Stimulated activated naive CD8-positive, alpha-beta T cell treated with anti-CD3 and anti-CD28 coated beads, Interleukin-15, Interleukin-2, amounts not matched to agents 100 ng/mL and 50 ng/mL, for 24 hours (primary cell): ENCODE measurements at regions not wholly inside any gene's neighbourhood (a gene's known extent, or its start where the extent isn't known, plus 50 kb on each side); places are given as distances from the start of the nearest gene placed in this dataset.
"Not testable (repeated sequence)": the region's sequence is repeated elsewhere in the genome, so short reads cannot be mapped to it uniquely, and the experiment has no call there.

Experiments used
- H3K27ac Mint-ChIP-seq: one replicate; pipeline ENCODE4 v1.8.0; 2021; ENCODE audit warnings: mild to moderate bottlenecking, mixed read lengths
- H3K27me3 Mint-ChIP-seq: one replicate; pipeline ENCODE4 v1.8.0; 2021; ENCODE audit warnings: mixed read lengths
- H3K36me3 Mint-ChIP-seq: one replicate; pipeline ENCODE4 v1.8.0; 2021; ENCODE audit warnings: low read depth, mixed read lengths
- H3K4me1 Mint-ChIP-seq: one replicate; pipeline ENCODE4 v1.8.0; 2021; ENCODE audit warnings: low read depth, mixed read lengths
- H3K4me3 Mint-ChIP-seq: one replicate; pipeline ENCODE4 v1.8.0; 2021; ENCODE audit warnings: mild to moderate bottlenecking, mixed read lengths
- H3K9me3 Mint-ChIP-seq: one replicate; pipeline ENCODE4 v1.8.0; 2021; ENCODE audit warnings: mixed read lengths

DNA sequence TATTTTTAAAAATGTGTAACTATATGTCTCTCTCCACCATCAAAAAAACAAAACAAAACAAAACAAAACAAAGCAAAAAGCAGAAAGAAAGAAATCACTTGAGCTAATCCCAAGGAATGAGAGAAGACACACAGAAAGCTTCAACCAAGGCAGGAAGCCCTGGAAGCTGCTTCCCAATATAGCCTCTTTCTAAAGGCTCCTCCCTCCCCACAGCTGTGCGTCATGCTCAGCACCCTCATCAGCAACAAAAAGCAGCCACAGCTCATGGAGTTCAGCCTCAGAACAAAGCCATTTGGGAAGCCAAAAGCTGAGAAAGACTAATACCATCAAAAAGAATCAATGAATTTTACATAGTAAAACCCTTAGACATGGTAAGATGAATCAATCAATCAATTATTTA lies 501.6 kb upstream of the SMIM31 start:
- no peak overlapping the region for H3K4me3 Mint-ChIP-seq
- H3K9me3 Mint-ChIP-seq: no peaks in the 10 kb centered on the region
- H3K36me3 Mint-ChIP-seq: no peaks in the 10 kb centered on the region
- no peak overlapping the region for H3K27ac Mint-ChIP-seq
- H3K4me1 Mint-ChIP-seq: no peaks in the 10 kb centered on the region
- no peaks in the 10 kb centered on the region for H3K27me3 Mint-ChIP-seq

DNA sequence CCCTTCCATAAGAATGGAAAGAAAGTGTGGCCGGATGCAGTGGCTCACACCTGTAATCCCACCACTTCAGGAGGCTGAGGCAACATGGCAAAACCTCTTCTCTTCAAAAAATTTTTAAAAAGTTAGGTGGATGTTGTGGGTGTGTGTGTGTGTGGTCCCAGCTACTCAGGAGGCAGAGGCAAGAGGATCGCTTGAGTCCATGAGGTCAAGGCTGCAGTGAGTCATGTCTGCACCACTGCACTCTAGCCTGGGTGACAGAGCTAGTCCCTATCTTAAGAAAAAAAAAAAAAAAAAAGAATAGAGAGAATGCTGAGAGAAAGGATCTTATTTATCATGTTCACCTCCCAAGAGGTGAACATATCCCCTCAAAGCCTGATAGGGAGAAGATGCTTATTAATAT lies 492.1 kb upstream of the SMIM31 start:
- H3K27ac Mint-ChIP-seq: no peak overlapping the region
- H3K4me3 Mint-ChIP-seq: no peak overlapping the region
- no peaks in the 10 kb centered on the region for H3K9me3 Mint-ChIP-seq
- H3K36me3 Mint-ChIP-seq: no peaks in the 10 kb centered on the region
- no peaks in the 10 kb centered on the region for H3K27me3 Mint-ChIP-seq
- H3K4me1 Mint-ChIP-seq: no peaks in the 10 kb centered on the region

DNA sequence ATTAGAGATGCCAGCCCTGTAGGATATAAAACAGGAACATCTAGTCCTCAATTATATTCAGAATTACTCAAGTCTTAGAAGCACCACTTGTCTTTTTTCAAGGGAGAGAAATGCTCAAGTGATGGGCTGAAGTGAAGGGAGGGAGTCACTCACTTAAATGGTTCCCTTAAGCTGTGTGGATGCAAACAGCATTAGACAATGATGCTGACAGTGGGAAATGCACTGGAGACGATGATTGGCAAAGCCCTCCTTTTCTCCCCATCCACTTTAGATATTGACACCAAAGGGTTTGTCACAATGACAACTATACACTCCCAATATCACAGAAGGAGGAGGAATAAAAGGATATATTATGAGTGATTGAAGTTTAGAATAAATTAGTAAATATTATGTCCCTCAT lies 491.4 kb upstream of the SMIM31 start:
- H3K27me3 Mint-ChIP-seq, H3K4me1 Mint-ChIP-seq, H3K4me3 Mint-ChIP-seq, H3K27ac Mint-ChIP-seq, H3K9me3 Mint-ChIP-seq, H3K36me3 Mint-ChIP-seq: not testable (repeated sequence)

DNA sequence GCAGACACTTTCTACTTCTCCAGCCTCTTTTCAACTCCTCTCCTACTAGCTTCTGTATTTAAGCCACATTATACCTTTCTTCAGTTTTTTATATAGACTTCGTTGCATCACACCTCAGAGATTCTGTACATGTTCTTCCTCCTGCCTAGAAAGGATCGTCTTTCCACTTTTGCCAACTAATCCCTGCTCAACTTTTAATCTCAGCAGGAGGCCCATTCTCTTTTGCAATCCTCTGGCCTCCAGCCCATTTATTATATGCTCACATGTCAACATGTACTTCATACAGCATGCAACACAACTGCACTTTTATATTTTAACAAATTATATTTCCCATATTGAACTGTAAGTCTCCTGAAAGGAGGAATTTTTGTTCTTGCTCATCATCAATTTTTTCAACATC lies 476.5 kb upstream of the SMIM31 start:
- H3K27me3 Mint-ChIP-seq, H3K9me3 Mint-ChIP-seq, H3K4me1 Mint-ChIP-seq, H3K27ac Mint-ChIP-seq, H3K4me3 Mint-ChIP-seq, H3K36me3 Mint-ChIP-seq: not testable (repeated sequence)

DNA sequence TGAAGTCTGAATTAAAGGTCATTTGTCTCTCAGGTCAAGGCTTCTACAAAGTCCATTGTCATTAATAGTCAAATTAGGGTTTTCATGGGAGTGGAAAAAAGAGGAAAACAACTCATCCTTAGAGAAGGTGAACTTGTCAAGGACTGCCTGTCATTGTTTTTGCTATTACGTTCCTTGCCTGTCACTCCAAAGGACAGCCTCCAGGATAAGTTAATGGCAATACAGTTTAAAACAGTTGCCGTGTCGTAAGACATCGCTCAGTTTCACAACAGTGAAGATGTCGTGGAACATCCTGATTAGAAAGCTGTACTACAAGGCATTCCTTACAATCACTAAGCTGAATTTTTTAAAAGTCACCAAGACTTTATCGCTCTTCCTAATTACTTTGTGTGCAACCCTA lies 466.8 kb upstream of the SMIM31 start:
- H3K4me3 Mint-ChIP-seq: no peak overlapping the region
- no peak overlapping the region for H3K27ac Mint-ChIP-seq
- H3K36me3 Mint-ChIP-seq: no peaks in the 10 kb centered on the region
- no peaks in the 10 kb centered on the region for H3K9me3 Mint-ChIP-seq
- no peaks in the 10 kb centered on the region for H3K4me1 Mint-ChIP-seq
- no peaks in the 10 kb centered on the region for H3K27me3 Mint-ChIP-seq

DNA sequence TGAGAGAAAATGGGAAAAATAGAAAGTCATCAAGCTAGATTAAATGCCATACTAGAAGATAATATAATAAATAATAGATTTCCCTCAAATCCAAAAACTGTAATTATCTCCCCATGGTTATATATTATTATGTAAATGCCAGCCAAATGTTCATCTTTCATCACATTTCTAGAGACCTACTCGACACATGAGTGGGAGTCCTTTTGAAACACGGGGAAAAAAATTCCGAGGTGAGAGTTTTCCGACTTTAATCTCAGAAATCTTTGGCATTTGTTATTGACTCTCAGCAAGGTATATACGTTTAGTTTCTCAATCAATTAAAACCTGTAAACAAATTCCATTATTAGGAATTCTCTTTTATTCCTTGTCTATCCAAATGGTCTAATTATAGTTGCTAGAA lies 465.4 kb upstream of the SMIM31 start:
- Mint-ChIP-seq H3K27me3 (no peaks in the 10 kb centered on the region), H3K4me3 (no peak overlapping the region), H3K27ac (no peak overlapping the region), H3K36me3 (no peaks in the 10 kb centered on the region), H3K4me1 (no peaks in the 10 kb centered on the region), H3K9me3 (no peaks in the 10 kb centered on the region)

DNA sequence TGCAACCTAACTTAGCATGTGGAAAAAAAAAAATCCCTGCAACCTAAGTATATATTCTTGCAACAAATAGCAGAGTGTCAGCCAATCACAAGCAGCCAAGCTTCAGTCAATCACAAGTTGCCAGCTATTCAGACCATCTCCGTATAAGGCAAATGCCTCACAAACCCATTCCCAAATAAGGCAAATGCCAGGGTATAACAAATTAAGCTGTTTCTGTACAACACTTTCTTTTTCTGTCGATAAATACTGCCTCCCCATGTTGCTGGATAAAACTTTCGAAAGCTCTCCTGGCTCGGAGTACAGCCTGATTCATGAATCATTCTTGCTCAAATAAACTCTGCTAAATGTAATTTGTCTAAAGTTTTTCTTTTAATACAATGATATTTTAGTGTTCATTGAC lies 460.7 kb upstream of the SMIM31 start:
- H3K4me1 Mint-ChIP-seq: no peaks in the 10 kb centered on the region
- H3K36me3 Mint-ChIP-seq: no peaks in the 10 kb centered on the region
- no peaks in the 10 kb centered on the region for H3K9me3 Mint-ChIP-seq
- H3K4me3 Mint-ChIP-seq: no peak overlapping the region
- H3K27me3 Mint-ChIP-seq: no peaks in the 10 kb centered on the region
- no peak overlapping the region for H3K27ac Mint-ChIP-seq

DNA sequence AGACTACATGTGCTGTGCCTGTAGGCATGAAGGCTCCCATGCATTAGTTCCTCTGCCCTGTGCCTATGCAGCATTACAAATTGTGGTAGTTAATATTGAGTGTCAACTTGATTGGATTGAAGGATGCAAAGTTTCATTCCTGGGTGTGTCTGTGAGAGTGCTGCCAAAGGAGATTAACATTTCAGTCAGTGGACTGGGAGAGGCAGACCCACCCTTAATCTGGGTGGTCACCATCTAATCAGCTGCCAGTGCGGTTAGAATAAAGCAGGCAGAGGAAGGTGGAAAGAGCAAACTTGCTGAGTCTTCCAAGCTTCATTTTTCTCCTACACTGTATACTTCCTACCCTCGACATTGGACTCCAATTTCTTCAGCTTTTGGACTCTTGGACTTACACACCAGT lies 460.2 kb upstream of the SMIM31 start:
- H3K27ac Mint-ChIP-seq: no peak overlapping the region
- H3K4me1 Mint-ChIP-seq: no peaks in the 10 kb centered on the region
- H3K36me3 Mint-ChIP-seq: no peaks in the 10 kb centered on the region
- H3K9me3 Mint-ChIP-seq: no peaks in the 10 kb centered on the region
- H3K4me3 Mint-ChIP-seq: no peak overlapping the region
- H3K27me3 Mint-ChIP-seq: no peaks in the 10 kb centered on the region

DNA sequence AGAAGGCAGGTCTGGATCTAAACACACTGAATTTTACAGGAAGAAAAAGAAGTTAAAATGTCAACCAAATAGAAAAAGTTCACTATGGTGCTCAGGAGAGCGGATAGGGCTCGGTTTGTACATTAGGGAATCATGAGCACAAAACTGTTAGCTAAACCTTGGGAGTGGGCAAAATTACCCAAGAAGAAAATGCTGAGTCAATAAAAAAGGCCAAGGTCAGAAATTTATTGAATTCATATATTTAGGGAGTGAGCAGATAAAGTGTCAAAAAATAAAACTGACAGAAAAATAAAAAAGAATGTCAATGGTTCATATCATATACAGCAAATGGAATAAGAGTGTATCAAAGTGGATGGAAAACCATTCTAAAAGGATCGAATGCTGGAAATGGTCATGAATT lies 452.5 kb upstream of the SMIM31 start:
- Mint-ChIP-seq H3K27ac (no peak overlapping the region), H3K4me3 (no peak overlapping the region), H3K4me1 (no peaks in the 10 kb centered on the region), H3K9me3 (no peaks in the 10 kb centered on the region), H3K27me3 (no peaks in the 10 kb centered on the region), H3K36me3 (no peaks in the 10 kb centered on the region)

DNA sequence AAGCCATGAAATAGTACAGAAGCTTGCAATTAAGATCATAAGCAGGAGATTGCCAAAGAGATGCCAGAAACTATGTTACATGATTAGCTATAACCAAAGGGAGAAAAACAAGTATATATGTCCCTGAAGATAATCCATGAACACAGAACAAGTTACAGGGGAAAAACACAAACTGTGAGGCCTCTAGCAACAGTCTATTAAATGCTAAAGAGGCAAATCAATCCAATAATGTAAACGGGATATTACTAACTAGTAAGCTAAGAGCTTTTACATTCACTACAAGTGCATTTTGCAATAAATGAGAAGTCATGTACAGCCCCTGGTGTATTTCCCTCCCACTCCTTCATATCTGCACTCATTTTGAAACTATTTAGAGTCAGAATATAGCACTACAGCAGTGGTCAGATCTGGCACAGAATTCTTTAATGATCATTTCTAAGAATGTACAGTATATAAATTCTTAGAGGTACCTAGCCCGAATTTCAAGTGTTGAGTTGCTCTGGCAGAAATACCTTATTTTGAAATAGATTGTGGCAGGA lies 449.8 kb upstream of the SMIM31 start:
- Mint-ChIP-seq H3K9me3 (no peaks in the 10 kb centered on the region), H3K27me3 (no peaks in the 10 kb centered on the region), H3K27ac (no peak overlapping the region), H3K4me3 (no peak overlapping the region), H3K36me3 (no peaks in the 10 kb centered on the region), H3K4me1 (no peaks in the 10 kb centered on the region)

DNA sequence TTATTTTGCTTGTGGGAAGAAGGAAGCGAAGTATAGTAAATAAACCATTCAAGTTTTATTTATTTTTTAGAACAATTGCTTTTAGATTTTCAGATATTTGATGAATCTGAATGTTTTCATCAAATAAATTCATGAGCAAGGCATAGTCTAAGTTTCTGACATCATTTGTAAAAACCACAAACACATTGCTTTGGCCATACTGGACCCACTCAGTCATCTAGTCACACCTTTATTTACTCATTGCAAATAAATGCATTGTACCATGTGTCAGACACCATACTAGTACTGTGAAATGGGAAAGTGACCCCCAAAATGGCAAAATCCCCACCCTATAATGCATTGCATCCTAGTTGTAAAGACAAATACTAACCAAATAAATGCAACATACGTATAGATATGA lies 449.1 kb upstream of the SMIM31 start:
- H3K36me3 Mint-ChIP-seq: no peaks in the 10 kb centered on the region
- no peaks in the 10 kb centered on the region for H3K9me3 Mint-ChIP-seq
- H3K27ac Mint-ChIP-seq: no peak overlapping the region
- H3K4me1 Mint-ChIP-seq: no peaks in the 10 kb centered on the region
- H3K4me3 Mint-ChIP-seq: no peak overlapping the region
- no peaks in the 10 kb centered on the region for H3K27me3 Mint-ChIP-seq

DNA sequence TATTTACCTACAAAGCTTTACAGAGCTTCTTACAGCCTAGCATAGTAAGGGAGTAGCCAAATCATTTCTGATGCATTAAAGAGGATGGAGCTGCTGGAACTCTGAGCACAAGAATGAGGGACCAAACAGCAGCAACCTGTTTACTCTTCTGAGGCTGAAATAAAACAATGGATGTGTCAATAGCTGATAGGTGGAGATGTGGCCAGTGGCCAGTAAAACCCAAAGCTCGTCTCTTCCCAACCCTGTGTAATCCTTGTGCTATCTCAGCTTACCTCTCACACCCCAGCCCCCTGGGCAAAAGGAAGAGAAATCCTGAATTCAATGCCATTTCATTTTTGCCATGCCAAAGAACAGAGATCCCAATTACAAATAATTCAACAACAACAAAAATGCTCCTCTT lies 446.7 kb upstream of the SMIM31 start:
- Mint-ChIP-seq H3K4me3 (no peak overlapping the region), H3K27ac (no peak overlapping the region), H3K36me3 (no peaks in the 10 kb centered on the region), H3K4me1 (no peaks in the 10 kb centered on the region), H3K27me3 (no peaks in the 10 kb centered on the region), H3K9me3 (no peaks in the 10 kb centered on the region)

DNA sequence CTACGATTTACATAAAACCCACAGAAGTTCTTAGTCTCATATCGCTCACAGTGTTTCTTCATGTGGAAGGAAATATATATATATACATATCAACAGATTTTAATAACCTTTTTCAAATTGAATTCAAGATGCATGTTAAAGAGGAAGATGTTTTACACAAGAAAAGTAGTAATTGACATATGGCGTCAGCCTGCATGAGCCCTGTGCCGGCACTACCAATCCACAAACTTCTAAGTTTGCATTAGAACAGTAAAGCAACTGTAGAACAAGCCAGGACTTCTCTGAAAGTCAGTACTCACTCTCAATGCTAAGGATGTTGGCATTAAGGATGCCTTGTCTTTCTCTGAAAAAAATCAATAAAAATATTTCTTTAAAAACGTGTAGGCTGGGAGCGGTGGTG lies 441.3 kb upstream of the SMIM31 start:
- Mint-ChIP-seq H3K4me3 (no peak overlapping the region), H3K27me3 (no peaks in the 10 kb centered on the region), H3K9me3 (no peaks in the 10 kb centered on the region), H3K36me3 (no peaks in the 10 kb centered on the region), H3K4me1 (no peaks in the 10 kb centered on the region), H3K27ac (no peak overlapping the region)

DNA sequence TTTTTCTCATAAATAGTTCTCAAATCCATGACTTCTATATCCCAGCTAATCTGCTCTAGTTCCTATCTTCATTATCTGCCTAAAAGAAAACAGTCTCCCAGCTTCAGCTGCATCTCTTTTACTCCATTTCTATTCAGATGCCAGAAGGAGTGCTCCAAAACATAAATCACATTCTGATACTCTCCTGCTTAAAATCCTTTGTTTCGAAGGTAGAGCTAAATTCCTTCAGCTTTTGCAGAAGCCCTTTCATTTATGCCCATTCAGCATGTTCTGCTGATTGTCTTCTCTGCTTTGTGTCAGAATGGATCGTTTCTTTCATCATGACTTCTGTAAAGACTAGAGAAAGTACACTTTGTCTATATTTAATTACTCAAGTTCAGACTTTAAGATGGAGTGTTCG lies 440.1 kb upstream of the SMIM31 start:
- Mint-ChIP-seq H3K9me3 (no peaks in the 10 kb centered on the region), H3K27me3 (no peaks in the 10 kb centered on the region), H3K4me1 (no peaks in the 10 kb centered on the region)

DNA sequence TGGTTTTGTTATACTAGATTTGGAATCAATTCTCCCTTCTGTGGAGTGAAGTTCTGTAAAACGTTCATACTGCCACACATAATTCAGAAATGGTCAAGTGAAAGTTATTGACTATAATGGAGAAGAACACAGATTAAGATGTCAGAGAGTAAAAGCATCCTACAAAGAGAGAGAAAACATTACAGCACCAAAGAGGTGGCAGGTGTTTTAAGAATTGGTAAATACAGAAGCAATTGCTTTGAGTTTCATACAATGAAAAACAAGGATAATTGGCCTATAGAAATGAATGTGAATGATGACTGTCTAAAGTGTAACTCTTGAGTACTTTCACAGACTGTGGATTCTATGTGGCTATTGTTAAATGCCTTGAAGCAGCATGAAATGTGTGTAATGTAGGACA lies 435.6 kb upstream of the SMIM31 start:
- no peak overlapping the region for H3K27ac Mint-ChIP-seq
- H3K9me3 Mint-ChIP-seq: no peaks in the 10 kb centered on the region
- no peaks in the 10 kb centered on the region for H3K36me3 Mint-ChIP-seq
- no peaks in the 10 kb centered on the region for H3K4me1 Mint-ChIP-seq
- H3K27me3 Mint-ChIP-seq: no peaks in the 10 kb centered on the region
- H3K4me3 Mint-ChIP-seq: no peak overlapping the region

More for the DNA sequence above, 440.1 kb upstream of the SMIM31 start:
- H3K4me3 Mint-ChIP-seq: no peak overlapping the region
- no peak overlapping the region for H3K27ac Mint-ChIP-seq
- H3K36me3 Mint-ChIP-seq: no peaks in the 10 kb centered on the region

DNA sequence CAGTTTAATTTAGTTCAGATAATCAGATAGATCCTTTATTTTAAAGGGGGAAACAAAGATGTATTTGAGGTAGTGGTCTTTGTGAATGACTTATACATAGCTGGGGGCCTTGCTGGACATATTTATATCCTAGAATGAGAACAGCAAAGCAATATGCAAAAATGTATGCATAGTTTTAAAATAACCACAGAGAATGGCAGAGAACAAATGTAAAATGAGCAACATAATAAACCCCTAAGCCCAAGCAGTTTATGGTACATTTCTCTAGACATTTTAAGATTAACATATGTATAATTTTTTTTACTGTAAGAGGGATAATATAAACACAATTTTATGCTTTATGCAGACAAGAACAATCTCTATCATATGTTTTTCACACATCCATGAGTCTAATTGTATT lies 434.2 kb upstream of the SMIM31 start:
- Mint-ChIP-seq H3K9me3 (no peaks in the 10 kb centered on the region), H3K4me1 (no peaks in the 10 kb centered on the region), H3K4me3 (no peak overlapping the region), H3K27ac (no peak overlapping the region), H3K27me3 (no peaks in the 10 kb centered on the region), H3K36me3 (no peaks in the 10 kb centered on the region)

DNA sequence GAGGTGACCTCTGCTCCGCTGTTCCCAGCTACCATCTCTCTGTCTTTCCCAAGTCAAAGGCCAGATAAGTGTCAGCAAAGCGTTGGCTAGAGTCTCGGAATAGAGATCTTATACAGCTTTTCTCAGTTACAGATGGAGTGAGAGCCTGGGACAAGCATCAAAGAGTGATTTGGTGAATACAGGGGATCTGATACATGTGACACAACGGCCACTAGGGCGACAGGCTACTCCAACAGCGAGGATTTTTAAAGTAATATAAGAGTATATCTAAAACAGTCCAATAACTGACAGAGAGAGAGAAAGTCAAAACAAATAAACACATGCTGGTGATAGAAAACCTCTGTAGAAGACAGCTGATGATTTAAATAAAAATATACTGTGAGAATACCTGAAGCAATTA lies 433.1 kb upstream of the SMIM31 start:
- Mint-ChIP-seq H3K27ac (no peak overlapping the region), H3K9me3 (no peaks in the 10 kb centered on the region), H3K4me3 (no peak overlapping the region), H3K27me3 (no peaks in the 10 kb centered on the region), H3K36me3 (no peaks in the 10 kb centered on the region), H3K4me1 (no peaks in the 10 kb centered on the region)
